Transverse colon (tissue), 4 donors: ENCODE measurements at regions not wholly inside any gene's neighbourhood (a gene's known extent, or its start where the extent isn't known, plus 50 kb on each side); places are given as distances from the start of the nearest gene placed in this dataset.
"Not testable (repeated sequence)": the region's sequence is repeated elsewhere in the genome, so short reads cannot be mapped to it uniquely, and the experiment has no call there.

ENCODE experiments used
- EP300 ChIP-seq: sonication (generic); formaldehyde crosslinking; IDR thresholded peaks from one replicate; pipeline ENCODE4 v1.6.1; 2017; ENCODE audit warnings: antibody characterized with exemption, low read depth
- POLR2AphosphoS5 ChIP-seq, 3 donors: sonication (generic); formaldehyde crosslinking; IDR thresholded peaks; one replicate each; pipeline ENCODE4 v1.6.1; 2016; ENCODE audit warnings: antibody characterized with exemption in 3 of 3
- TF ChIP-seq, protein P1 (sequence below), 5 experiments: fragments of 200-600 bp in 3 of 5; fragments of 450-650 bp in 2 of 5; sonication (generic) in 3 of 5; IDR thresholded peaks; 1 replicate in 2 of 5; 2 replicates in 3 of 5; pipeline ENCODE4 v1.5.1; 2016 to 2017; ENCODE audit warnings: antibody characterized with exemption in 5 of 5, inconsistent platforms in 3 of 5, mild to moderate bottlenecking in 2 of 5, moderate library complexity in 1 of 5

DNA sequence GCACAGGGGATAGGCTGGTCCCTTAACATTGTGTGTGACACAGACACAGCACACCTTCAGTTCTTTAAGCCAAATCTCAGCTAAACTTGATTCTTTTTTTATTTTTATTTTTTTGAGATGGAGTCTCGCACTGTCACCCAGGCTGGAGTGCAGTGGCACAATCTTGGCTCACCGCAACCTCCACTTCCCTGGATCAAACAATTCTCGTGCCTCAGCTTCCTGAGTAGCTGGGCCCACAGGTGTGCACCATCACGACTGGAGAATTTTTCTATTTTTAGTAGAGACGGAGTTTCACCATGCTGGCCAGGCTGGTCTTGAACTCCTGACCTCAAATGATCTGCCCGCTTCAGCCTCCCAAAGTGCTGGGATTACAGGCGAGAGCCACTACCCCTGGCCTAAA is 123.6 kb upstream of the ERRFI1 start:
- TF ChIP-seq, protein P1, sequence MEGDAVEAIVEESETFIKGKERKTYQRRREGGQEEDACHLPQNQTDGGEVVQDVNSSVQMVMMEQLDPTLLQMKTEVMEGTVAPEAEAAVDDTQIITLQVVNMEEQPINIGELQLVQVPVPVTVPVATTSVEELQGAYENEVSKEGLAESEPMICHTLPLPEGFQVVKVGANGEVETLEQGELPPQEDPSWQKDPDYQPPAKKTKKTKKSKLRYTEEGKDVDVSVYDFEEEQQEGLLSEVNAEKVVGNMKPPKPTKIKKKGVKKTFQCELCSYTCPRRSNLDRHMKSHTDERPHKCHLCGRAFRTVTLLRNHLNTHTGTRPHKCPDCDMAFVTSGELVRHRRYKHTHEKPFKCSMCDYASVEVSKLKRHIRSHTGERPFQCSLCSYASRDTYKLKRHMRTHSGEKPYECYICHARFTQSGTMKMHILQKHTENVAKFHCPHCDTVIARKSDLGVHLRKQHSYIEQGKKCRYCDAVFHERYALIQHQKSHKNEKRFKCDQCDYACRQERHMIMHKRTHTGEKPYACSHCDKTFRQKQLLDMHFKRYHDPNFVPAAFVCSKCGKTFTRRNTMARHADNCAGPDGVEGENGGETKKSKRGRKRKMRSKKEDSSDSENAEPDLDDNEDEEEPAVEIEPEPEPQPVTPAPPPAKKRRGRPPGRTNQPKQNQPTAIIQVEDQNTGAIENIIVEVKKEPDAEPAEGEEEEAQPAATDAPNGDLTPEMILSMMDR (IDR thresholded peaks at IDR 0.05): not testable (repeated sequence)
- not testable (repeated sequence) for TF ChIP-seq POLR2AphosphoS5 (IDR thresholded peaks at IDR 0.05); EP300
